Stomach (tissue), 4 donors: ENCODE measurements at regions not wholly inside any gene's neighbourhood (a gene's known extent, or its start where the extent isn't known, plus 50 kb on each side); places are given as distances from the start of the nearest gene placed in this dataset.

Source experiments
- CTCF ChIP-seq, 7 experiments: fragments of 450-650 bp in 4 of 7; fragments of 200-600 bp in 3 of 7; sonication (generic) in 3 of 7; IDR thresholded peaks; one replicate each; pipeline ENCODE4 v1.5.1; 2016 to 2019; ENCODE audit warnings: antibody characterized with exemption in 7 of 7, control low read depth in 2 of 7, mild to moderate bottlenecking in 1 of 7
- EP300 ChIP-seq: sonication (generic); formaldehyde crosslinking; IDR thresholded peaks from one replicate; pipeline ENCODE4 v1.6.1; 2017; ENCODE audit warnings: antibody characterized with exemption
- POLR2AphosphoS5 ChIP-seq, 3 donors: sonication (generic); formaldehyde crosslinking; IDR thresholded peaks; one replicate each; pipeline ENCODE4 v1.6.1; 2016; ENCODE audit warnings: antibody characterized with exemption in 3 of 3

- no peak for TF ChIP-seq CTCF (IDR thresholded peaks at IDR 0.05)
- TF ChIP-seq EP300 = no peak
- TF ChIP-seq POLR2AphosphoS5 (IDR thresholded peaks at IDR 0.05) = no peak
Observed at GRCh38 chr14:103206836-103207387, 83.7 kb downstream of the TNFAIP2 start.
